GM12892 (cell line): ENCODE measurements at regions not wholly inside any gene's neighbourhood (a gene's known extent, or its start where the extent isn't known, plus 50 kb on each side); places are given as distances from the start of the nearest gene placed in this dataset.

Source experiments
- POLR2A ChIP-seq: IDR thresholded peaks from 2 replicates; pipeline ENCODE4 v1.6.1; 2011; ENCODE audit warnings: low read depth, low read length, control low read depth
- POLR2AphosphoS5 ChIP-seq: IDR thresholded peaks from 2 replicates; pipeline ENCODE4 v1.6.1; 2011; ENCODE audit warnings: low read depth, low read length, control low read depth

DNA sequence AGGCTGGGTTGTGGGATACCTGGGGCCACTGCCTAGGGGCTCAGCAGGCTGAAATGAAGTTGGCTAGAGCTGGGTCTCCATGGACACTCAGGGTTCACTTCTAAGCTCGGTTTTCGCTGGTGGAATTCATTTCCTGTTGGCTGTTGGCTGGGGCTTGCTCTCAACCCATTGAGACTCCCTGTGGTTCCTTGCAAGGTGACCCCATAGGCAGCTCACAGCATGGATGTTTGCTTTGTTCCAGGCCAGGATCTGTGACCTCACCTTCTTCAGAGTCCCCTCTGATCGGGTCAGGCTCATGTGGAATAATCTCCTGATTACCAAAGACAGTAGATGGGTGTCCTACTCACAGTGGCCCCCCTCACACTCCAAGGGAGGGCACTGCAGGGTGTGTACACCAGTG lies 229.3 kb downstream of the QKI start:
- TF ChIP-seq POLR2A: no peak
- no peak for TF ChIP-seq POLR2AphosphoS5
